Glutamatergic neuron (in vitro differentiated cells): ENCODE measurements at regions not wholly inside any gene's neighbourhood (a gene's known extent, or its start where the extent isn't known, plus 50 kb on each side); places are given as distances from the start of the nearest gene placed in this dataset.

Source experiments
- DNase-seq: peaks from one replicate; pipeline ENCODE4 v3.0.0; 2022
- H3K27ac Mint-ChIP-seq: one replicate; pipeline ENCODE4 v1.8.0; 2020; ENCODE audit warnings: mild to moderate bottlenecking, mixed read lengths, inconsistent platforms; ENCODE audit not compliant: unreplicated experiment
- H3K27me3 Mint-ChIP-seq: one replicate; pipeline ENCODE4 v1.8.0; 2020; ENCODE audit warnings: mild to moderate bottlenecking, moderate library complexity, mixed read lengths, inconsistent platforms; ENCODE audit not compliant: unreplicated experiment
- H3K36me3 Mint-ChIP-seq: one replicate; pipeline ENCODE4 v1.8.0; 2020; ENCODE audit warnings: mild to moderate bottlenecking, mixed read lengths, inconsistent platforms; ENCODE audit not compliant: unreplicated experiment
- H3K4me1 Mint-ChIP-seq: one replicate; pipeline ENCODE4 v1.8.0; 2020; ENCODE audit warnings: mild to moderate bottlenecking, low read depth, mixed read lengths, inconsistent platforms; ENCODE audit not compliant: unreplicated experiment
- H3K4me3 Mint-ChIP-seq: one replicate; pipeline ENCODE4 v1.8.0; 2020; ENCODE audit warnings: mild to moderate bottlenecking, mixed read lengths, inconsistent platforms; ENCODE audit not compliant: unreplicated experiment
- H3K9me3 Mint-ChIP-seq: one replicate; pipeline ENCODE4 v1.8.0; 2020; ENCODE audit warnings: mild to moderate bottlenecking, moderate library complexity, mixed read lengths, inconsistent platforms; ENCODE audit not compliant: unreplicated experiment
- TF ChIP-seq, protein P1 (sequence below): fragments of 200-600 bp; sonication (generic); IDR thresholded peaks from one replicate; pipeline ENCODE4 v1.5.0; 2021; ENCODE audit not compliant: partially characterized antibody, unreplicated experiment

DNA sequence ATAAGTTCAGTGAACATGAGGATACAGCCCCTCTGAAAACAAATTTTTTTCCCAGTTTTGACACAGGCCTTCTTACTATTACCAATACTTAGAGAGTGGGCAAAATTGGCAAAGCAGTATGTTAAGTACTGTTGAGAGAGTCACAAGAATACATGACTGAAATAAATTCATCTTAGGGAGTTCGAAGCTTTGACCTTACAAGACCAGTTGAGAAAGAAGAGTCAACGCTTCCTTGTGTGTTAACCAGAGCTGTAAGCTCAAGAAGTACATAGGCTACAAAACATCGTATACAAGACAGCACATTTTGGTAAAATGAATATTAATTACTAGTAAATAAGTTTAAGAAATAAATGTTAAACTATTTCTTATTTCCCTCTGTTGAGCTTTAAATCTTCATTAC lies 164.4 kb upstream of the RORA start:
- H3K36me3 Mint-ChIP-seq: no peaks in the 10 kb centered on the region
- no peaks in the 10 kb centered on the region for H3K9me3 Mint-ChIP-seq
- H3K27ac Mint-ChIP-seq: no peak overlapping the region
- DNase-seq: no peak
- TF ChIP-seq, protein P1, sequence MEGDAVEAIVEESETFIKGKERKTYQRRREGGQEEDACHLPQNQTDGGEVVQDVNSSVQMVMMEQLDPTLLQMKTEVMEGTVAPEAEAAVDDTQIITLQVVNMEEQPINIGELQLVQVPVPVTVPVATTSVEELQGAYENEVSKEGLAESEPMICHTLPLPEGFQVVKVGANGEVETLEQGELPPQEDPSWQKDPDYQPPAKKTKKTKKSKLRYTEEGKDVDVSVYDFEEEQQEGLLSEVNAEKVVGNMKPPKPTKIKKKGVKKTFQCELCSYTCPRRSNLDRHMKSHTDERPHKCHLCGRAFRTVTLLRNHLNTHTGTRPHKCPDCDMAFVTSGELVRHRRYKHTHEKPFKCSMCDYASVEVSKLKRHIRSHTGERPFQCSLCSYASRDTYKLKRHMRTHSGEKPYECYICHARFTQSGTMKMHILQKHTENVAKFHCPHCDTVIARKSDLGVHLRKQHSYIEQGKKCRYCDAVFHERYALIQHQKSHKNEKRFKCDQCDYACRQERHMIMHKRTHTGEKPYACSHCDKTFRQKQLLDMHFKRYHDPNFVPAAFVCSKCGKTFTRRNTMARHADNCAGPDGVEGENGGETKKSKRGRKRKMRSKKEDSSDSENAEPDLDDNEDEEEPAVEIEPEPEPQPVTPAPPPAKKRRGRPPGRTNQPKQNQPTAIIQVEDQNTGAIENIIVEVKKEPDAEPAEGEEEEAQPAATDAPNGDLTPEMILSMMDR: no peak
- H3K27me3 Mint-ChIP-seq: peaks cover 3% of the 10 kb centered on the region
- no peak overlapping the region for H3K4me3 Mint-ChIP-seq
- H3K4me1 Mint-ChIP-seq: peaks cover 2% of the 10 kb centered on the region

- Mint-ChIP-seq H3K4me1 (peaks cover 2% of the 10 kb centered on the region), H3K9me3 (peaks cover 4% of the 10 kb centered on the region), H3K4me3 (no peak overlapping the region), H3K27ac (no peak overlapping the region), H3K27me3 (peaks cover 3% of the 10 kb centered on the region), H3K36me3 (peaks cover 7% of the 10 kb centered on the region)
- no peak for DNase-seq
- TF ChIP-seq, protein P1: no peak
Measured at GRCh38 chr15:61390138-61390537, 161.0 kb upstream of the RORA start.

DNA sequence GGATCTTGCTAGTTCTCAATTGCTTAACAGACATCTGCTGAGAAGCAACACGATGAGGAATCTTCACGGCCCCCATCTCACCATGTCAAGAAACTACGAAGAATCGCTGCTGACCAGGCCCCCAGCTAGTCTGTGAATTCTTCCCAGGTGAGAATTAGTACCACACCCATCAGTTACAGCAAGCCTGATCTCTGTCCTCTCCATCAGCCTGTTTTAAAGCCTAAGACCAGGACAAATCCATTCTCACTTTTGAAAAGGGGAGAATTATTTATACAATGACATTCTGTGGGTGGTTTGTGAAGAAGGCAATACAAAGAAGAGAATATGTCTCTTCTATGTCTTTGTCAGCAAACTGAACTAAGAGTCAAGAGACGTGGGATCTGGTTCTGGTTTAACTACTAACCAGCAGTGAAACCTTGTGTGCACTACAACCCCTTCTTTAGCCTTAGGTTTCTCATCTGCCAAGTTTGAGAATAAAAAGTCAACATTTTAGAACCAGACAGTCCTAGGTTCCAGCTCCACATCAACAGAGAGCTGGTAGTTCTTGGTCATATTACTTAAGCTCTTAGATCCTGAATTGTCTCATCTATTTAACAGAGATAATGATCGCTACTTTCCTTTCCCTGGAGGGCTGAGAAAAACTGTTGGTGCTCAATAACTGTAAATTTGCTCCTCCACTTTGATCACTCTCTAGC lies 160.4 kb upstream of the RORA start:
- no peak for DNase-seq
- TF ChIP-seq, protein P1: no peak
- peaks cover 2% of the 10 kb centered on the region for H3K4me1 Mint-ChIP-seq
- H3K27me3 Mint-ChIP-seq: peaks cover 3% of the 10 kb centered on the region
- peaks cover 10% of the 10 kb centered on the region for H3K36me3 Mint-ChIP-seq
- H3K9me3 Mint-ChIP-seq: peaks cover 4% of the 10 kb centered on the region
- no peak overlapping the region for H3K4me3 Mint-ChIP-seq
- H3K27ac Mint-ChIP-seq: no peak overlapping the region

- H3K27me3 Mint-ChIP-seq: peaks cover 4% of the 10 kb centered on the region
- DNase-seq: no peak
- no peak overlapping the region for H3K27ac Mint-ChIP-seq
- H3K4me3 Mint-ChIP-seq: no peak overlapping the region
- peaks cover 2% of the 10 kb centered on the region for H3K4me1 Mint-ChIP-seq
- TF ChIP-seq, protein P1: no peak
- peaks cover 10% of the 10 kb centered on the region for H3K36me3 Mint-ChIP-seq
- H3K9me3 Mint-ChIP-seq: peaks cover 7% of the 10 kb centered on the region
Measured at GRCh38 chr15:61387675-61388074, 158.6 kb upstream of the RORA start.

DNA sequence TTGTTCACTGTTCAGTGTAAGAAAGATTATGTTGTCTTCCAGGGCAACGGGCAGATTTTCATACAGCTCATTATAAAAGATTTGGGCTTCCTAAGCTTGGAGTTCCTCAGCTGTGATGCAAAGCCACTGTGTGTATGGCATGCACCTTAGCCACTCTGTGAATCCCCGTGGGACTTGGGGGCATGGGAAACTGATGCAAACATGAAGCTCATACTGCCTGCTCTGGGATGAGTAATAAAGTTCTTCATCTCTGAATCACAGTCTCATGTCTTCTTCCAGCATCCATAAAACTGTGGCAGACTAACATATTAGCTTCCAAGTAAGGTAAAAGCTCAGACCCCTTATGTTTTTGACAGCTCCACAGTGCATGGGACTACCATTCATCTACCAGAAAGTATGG lies 154.3 kb upstream of the RORA start:
- Mint-ChIP-seq H3K4me1 (no peaks in the 10 kb centered on the region), H3K27me3 (peaks cover 2% of the 10 kb centered on the region), H3K36me3 (peaks cover 10% of the 10 kb centered on the region), H3K9me3 (peaks cover 7% of the 10 kb centered on the region), H3K27ac (no peak overlapping the region), H3K4me3 (no peak overlapping the region)
- TF ChIP-seq, protein P1: no peak
- DNase-seq: no peak
